ENCODE measurements at regions not wholly inside any gene's neighbourhood (a gene's known extent, or its start where the extent isn't known, plus 50 kb on each side); places are given as distances from the start of the nearest gene placed in this dataset.

DNA sequence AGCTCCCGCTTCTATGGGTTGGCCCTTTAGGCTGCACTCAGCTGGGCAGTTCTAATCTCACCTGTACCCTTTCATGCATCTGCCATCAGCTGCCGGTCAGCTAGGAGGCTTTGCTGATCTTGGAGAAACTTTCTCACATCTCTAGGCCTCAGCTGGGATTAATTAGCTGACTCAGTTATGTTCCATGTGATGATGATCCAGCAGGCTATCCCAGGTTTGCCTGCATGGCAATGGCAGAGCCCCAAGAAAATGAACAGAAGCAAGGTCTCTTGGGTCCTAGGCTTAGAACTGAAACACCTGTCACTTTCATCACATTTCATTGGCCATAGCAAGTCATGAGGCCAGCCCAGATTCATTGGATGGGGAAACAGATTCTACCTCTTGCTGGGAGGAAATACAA is 304.6 kb upstream of the TBC1D5 start:
- Histone ChIP-seq H3K79me2 (ENCODE audit: control insufficient read depth, insufficient read depth, low read length, unreplicated experiment) (no peaks in the 10 kb centered on the region), H3K27ac (ENCODE audit: low read depth, low read length) (no peak overlapping the region), H2AFZ (ENCODE audit: low read length, unreplicated experiment) (no peak overlapping the region), H3K4me3 (ENCODE audit: low read depth, low read length) (no peak overlapping the region), H3K4me1 (ENCODE audit: control insufficient read depth, insufficient read depth, low read length, unreplicated experiment) (no peaks in the 10 kb centered on the region), H3K27me3 (ENCODE audit: insufficient read depth, low read length) (no peaks in the 10 kb centered on the region), H3K36me3 (ENCODE audit: insufficient read depth, low read length) (no peaks in the 10 kb centered on the region)

DNA sequence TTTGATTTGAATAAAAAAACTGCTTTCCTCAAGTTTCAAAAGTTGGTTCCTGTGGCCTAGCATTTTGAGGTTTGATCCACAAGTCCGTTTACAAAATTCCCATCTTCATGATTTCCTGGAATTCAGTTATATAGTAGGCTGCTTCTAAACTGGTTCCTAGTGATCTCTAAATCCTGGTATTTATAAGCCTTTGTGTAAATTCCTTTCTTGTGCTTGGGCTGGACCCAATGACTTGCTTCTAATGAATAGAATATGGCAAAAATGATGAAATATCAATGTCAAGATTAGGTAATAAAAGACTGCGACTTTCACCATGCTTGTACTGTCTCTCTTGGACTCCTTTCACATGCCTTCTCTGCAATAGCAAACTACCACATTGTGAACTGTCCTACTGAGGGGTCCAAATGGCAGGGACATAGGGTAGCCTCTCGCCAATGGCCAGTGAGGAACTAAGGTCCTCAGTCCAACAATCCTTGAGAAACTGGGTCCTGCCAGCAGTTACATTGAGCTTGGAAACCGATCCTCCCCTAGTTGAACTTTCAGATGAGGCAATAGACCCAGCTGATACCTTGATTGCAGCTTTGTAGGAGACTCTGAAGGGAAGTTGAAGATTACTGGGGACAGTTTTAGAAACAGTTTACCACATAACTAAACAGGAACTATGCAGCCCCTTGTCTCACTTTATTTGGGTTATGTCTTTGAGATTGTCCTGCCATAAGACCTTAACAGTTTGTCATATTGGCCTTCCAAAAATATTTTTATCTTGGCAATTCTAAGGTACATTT is 303.9 kb upstream of the TBC1D5 start:
- H3K27ac ChIP-seq (ENCODE audit: low read depth, low read length) = no peak overlapping the region
- no peaks in the 10 kb centered on the region for H3K4me1 ChIP-seq (ENCODE audit: control insufficient read depth, insufficient read depth, low read length, unreplicated experiment)
- H3K36me3 ChIP-seq (ENCODE audit: insufficient read depth, low read length) = no peaks in the 10 kb centered on the region
- H3K27me3 ChIP-seq (ENCODE audit: insufficient read depth, low read length) = no peaks in the 10 kb centered on the region
- no peak overlapping the region for H2AFZ ChIP-seq (ENCODE audit: low read length, unreplicated experiment)
- no peaks in the 10 kb centered on the region for H3K79me2 ChIP-seq (ENCODE audit: control insufficient read depth, insufficient read depth, low read length, unreplicated experiment)
- H3K4me3 ChIP-seq (ENCODE audit: low read depth, low read length) = no peak overlapping the region

DNA sequence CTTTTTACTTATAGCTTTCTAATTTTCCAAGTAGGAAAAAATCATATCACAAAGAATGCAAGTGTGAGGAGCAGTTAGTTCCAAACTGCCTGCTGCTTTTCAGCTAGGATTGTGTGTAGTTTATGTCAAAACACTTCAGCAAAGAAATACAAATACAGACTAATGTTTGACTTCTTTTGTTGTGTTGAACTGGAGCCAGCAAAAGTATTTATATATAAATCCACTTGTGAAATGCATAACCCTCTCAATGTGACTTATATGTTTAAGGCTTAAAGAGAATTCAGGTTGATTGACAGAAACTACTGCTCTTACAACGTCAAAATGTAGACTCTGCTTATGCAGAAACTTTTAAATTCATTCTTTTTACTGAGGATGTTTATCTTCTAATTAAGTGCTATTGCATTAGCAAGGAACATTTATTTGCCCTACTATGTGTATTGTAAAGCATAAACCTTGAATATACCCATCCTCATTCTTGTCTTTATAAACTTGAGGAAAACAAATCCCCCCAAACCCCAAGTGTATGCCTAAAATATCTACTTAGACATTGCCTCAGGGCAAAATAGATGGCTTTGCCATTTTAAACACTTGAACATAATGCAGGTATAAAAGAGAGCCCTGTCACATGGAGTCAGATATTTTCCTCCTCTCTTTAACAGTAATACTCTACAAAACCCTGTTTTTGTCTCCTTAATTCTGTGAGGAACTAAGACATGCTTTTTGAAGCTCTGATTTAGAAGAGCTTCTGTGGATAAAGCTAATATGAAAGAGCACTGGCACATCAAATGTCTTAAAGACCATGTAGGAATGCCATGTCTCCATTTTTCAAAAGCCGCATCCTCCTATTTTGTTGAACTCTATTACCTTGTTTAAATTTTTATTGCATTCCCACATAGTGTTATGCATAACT is 302.8 kb upstream of the TBC1D5 start:
- no peak overlapping the region for H3K4me3 ChIP-seq (ENCODE audit: low read depth, low read length)
- H3K27ac ChIP-seq (ENCODE audit: low read depth, low read length) = no peak overlapping the region
- no peak overlapping the region for H2AFZ ChIP-seq (ENCODE audit: low read length, unreplicated experiment)
- H3K79me2 ChIP-seq (ENCODE audit: control insufficient read depth, insufficient read depth, low read length, unreplicated experiment) = no peaks in the 10 kb centered on the region
- H3K4me1 ChIP-seq (ENCODE audit: control insufficient read depth, insufficient read depth, low read length, unreplicated experiment) = no peaks in the 10 kb centered on the region
- H3K36me3 ChIP-seq (ENCODE audit: insufficient read depth, low read length) = no peaks in the 10 kb centered on the region
- no peaks in the 10 kb centered on the region for H3K27me3 ChIP-seq (ENCODE audit: insufficient read depth, low read length)

DNA sequence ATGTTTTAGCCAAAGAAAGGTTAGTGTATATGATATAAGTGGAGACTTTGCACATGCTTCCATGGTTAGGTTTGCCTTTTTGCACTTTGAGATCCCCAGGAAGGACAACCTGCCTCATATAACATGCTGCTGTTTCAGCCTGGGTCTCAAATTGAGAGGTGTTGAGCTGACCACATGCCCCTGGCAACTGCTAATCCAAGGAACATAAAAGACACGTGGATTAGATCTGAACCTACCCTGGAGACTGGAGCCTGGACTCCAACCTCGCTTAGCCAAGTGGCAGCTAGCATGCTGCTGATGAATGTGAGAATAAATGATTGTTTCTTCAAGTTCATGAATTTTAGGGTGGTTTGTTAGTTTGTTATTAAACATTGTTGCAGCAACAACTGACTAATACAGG is 301.8 kb upstream of the TBC1D5 start:
- Histone ChIP-seq H3K4me3 (ENCODE audit: low read depth, low read length) (no peak overlapping the region), H3K4me1 (ENCODE audit: control insufficient read depth, insufficient read depth, low read length, unreplicated experiment) (no peaks in the 10 kb centered on the region), H2AFZ (ENCODE audit: low read length, unreplicated experiment) (no peak overlapping the region), H3K79me2 (ENCODE audit: control insufficient read depth, insufficient read depth, low read length, unreplicated experiment) (no peaks in the 10 kb centered on the region), H3K36me3 (ENCODE audit: insufficient read depth, low read length) (no peaks in the 10 kb centered on the region), H3K27me3 (ENCODE audit: insufficient read depth, low read length) (no peaks in the 10 kb centered on the region), H3K27ac (ENCODE audit: low read depth, low read length) (no peak overlapping the region)

DNA sequence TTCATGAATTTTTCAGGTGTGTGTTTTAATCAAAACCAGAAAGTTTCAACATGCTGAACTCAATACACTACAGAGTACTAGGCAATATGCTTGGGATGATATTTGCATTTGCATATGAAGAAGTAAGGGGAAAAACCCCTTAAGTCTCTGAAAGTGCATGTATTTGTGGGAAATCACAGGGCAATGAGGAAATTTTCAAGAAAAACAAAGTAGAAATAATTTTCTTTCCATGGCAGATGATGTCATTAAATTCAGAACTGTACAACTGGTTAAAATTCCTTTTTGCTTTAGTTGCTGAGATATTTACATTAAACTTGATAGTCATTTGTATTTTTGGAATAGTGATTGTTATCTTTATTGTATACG is 294.0 kb upstream of the TBC1D5 start:
- no peaks in the 10 kb centered on the region for H3K27me3 ChIP-seq (ENCODE audit: insufficient read depth, low read length)
- no peaks in the 10 kb centered on the region for H3K36me3 ChIP-seq (ENCODE audit: insufficient read depth, low read length)
- H3K4me1 ChIP-seq (ENCODE audit: control insufficient read depth, insufficient read depth, low read length, unreplicated experiment) = no peaks in the 10 kb centered on the region
- H2AFZ ChIP-seq (ENCODE audit: low read length, unreplicated experiment) = no peak overlapping the region
- no peak overlapping the region for H3K27ac ChIP-seq (ENCODE audit: low read depth, low read length)
- no peaks in the 10 kb centered on the region for H3K79me2 ChIP-seq (ENCODE audit: control insufficient read depth, insufficient read depth, low read length, unreplicated experiment)
- H3K4me3 ChIP-seq (ENCODE audit: low read depth, low read length) = no peak overlapping the region

DNA sequence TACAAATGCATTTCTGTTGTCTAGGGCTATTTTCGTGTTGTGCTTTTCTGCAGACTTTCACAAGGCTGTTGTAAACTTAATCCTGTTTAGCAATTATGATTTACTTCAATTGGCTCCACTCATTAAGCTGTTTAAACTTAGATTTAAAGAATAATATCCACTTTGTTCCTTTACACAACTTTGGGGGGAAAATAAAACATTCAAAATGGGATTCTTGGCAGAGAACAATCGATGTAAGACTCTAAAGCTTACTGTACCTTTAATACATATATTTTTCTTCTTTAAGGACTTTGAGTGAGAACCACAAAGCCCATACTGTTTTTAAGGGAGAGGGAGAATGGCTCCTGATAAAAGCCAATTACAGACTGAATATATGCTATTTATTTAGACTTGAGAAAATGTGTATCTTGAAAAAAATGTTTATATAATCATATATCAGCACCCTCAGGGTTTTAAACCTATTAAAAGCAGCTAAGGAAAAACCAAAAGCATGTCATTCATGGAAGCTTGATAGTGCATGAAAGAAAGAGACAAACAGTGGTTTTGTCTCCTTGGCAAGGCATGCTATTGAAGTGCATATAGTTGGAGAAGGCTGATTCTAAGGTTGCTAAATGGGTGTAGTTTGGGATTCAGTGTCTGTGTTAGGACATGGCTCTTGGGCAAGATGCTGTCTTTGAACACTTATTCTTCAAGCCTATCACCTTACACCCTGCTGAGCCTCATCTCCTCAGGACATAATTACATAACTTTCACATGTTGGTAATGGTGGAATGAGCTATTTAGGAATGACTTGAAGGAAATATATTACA is 293.4 kb upstream of the TBC1D5 start:
- Histone ChIP-seq H3K27ac (ENCODE audit: low read depth, low read length) (no peak overlapping the region), H3K4me3 (ENCODE audit: low read depth, low read length) (no peak overlapping the region), H3K79me2 (ENCODE audit: control insufficient read depth, insufficient read depth, low read length, unreplicated experiment) (no peaks in the 10 kb centered on the region), H3K36me3 (ENCODE audit: insufficient read depth, low read length) (no peaks in the 10 kb centered on the region), H3K4me1 (ENCODE audit: control insufficient read depth, insufficient read depth, low read length, unreplicated experiment) (no peaks in the 10 kb centered on the region), H3K27me3 (ENCODE audit: insufficient read depth, low read length) (no peaks in the 10 kb centered on the region), H2AFZ (ENCODE audit: low read length, unreplicated experiment) (no peak overlapping the region)

DNA sequence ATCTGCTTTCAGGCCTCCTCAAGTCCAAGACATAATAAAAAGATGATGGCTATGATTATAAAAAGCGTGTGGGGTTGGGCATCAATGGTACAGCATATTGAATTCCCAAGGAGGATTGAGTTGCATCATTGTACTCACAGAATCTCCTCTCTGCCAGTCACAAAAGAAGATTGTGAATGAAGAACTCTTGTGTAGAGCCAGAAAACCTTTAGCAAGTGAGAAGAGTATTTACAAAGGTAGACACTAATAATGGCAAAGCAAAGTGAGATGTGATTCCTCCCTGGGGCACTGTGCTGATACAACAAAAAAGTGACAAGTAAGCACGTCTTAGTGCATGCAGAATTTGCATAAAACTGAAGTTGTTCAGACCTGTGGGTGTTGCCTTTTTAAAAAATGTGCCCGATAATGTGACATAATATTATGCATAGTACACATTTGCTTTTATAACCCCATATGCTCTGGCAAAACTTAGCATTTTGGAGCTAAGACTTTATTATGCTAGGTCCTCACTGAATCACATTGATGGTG is 291.2 kb upstream of the TBC1D5 start:
- H3K27ac ChIP-seq (ENCODE audit: low read depth, low read length) = no peak overlapping the region

DNA sequence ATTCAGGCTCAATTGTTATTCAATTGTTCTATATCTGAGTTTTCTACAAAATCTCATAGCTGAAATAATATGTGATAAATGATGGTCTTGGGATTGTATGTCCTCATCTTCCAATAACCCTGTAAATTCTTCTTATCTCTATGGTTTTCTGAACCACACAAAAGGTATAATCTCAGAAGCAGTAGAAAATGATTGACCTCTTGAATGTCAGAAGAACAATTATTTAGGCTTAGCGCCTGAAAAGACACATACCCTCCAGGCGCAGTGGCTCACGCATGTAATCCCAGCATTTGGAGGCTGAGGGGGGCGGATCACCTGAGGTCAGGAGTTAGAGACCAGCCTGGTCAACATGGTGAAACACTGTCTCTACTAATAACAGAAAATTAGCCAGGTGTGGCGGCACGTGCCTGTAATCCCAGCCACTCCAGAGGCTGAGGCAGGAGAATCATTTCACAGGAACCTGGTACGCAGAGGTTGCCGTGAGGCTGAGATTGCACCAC is 288.0 kb upstream of the TBC1D5 start:
- Histone ChIP-seq H3K27ac (ENCODE audit: low read depth, low read length) (no peak overlapping the region), H3K36me3 (ENCODE audit: insufficient read depth, low read length) (no peaks in the 10 kb centered on the region), H3K4me3 (ENCODE audit: low read depth, low read length) (no peak overlapping the region), H3K27me3 (ENCODE audit: insufficient read depth, low read length) (no peaks in the 10 kb centered on the region), H2AFZ (ENCODE audit: low read length, unreplicated experiment) (no peak overlapping the region), H3K79me2 (ENCODE audit: control insufficient read depth, insufficient read depth, low read length, unreplicated experiment) (no peaks in the 10 kb centered on the region), H3K4me1 (ENCODE audit: control insufficient read depth, insufficient read depth, low read length, unreplicated experiment) (no peaks in the 10 kb centered on the region)

More for the DNA sequence above, 291.2 kb upstream of the TBC1D5 start:
- Histone ChIP-seq H3K36me3 (ENCODE audit: insufficient read depth, low read length) (no peaks in the 10 kb centered on the region), H3K79me2 (ENCODE audit: control insufficient read depth, insufficient read depth, low read length, unreplicated experiment) (no peaks in the 10 kb centered on the region), H3K4me3 (ENCODE audit: low read depth, low read length) (no peak overlapping the region), H3K4me1 (ENCODE audit: control insufficient read depth, insufficient read depth, low read length, unreplicated experiment) (no peaks in the 10 kb centered on the region), H2AFZ (ENCODE audit: low read length, unreplicated experiment) (no peak overlapping the region), H3K27me3 (ENCODE audit: insufficient read depth, low read length) (no peaks in the 10 kb centered on the region)

DNA sequence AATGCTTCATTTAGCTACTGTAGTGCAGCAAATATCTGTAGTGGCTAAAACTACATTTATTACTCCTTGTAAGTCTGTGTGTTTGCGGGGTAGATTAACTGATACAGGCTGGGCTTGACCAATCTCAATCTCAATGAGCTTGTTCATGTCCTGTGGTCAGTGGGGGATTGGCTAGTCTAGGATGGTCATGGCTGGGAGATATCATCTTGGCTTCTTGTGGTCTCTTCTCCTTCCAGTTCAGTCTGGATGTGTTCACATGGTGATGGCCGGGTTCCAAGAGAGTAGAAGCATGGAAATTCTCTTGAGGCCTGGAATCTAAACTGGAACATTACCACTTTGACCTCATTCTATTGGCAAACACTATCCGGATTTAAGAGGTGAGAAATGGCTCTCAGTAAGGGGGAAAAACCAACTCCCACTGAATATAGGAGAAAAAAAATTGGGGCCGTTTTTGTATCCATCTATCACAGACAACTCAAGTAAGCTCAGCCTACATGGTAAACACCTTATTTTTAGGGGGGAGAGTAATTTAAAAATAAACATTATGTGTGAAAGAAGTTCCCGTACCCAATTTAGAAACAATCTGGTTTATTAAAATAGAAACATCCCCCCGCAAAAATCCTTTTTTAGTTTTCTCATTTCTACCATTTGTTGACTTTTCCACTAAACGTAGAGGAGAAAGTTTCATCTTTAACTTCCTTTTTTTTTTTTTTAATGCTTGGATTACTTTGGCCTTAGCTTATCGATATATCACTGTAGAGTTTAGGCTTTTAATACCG is 284.9 kb upstream of the TBC1D5 start:
- Histone ChIP-seq H3K79me2 (ENCODE audit: control insufficient read depth, insufficient read depth, low read length, unreplicated experiment) (no peaks in the 10 kb centered on the region), H3K4me3 (ENCODE audit: low read depth, low read length) (no peak overlapping the region), H3K27ac (ENCODE audit: low read depth, low read length) (no peak overlapping the region), H3K27me3 (ENCODE audit: insufficient read depth, low read length) (no peaks in the 10 kb centered on the region), H3K4me1 (ENCODE audit: control insufficient read depth, insufficient read depth, low read length, unreplicated experiment) (no peaks in the 10 kb centered on the region), H2AFZ (ENCODE audit: low read length, unreplicated experiment) (no peak overlapping the region), H3K36me3 (ENCODE audit: insufficient read depth, low read length) (no peaks in the 10 kb centered on the region)

DNA sequence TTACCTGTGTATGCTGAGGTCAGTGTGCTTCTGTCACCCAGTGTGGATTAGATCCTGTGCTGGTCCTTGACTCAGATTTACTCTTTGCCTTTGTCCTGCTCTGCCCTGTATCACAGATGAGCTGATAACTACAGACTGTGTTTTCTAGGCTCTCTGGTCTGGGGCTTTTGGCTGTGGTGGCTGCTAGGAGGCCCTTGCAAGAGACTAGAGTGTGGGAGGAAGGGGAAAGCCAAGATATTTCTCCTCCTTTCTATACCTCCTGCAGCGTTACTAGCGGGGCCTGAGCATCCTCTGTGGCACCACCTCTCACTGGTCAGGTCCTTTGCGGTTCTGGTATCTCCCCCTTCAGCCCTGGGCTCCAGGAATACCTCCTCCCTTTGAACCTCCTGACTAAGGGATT is 282.3 kb upstream of the TBC1D5 start:
- Histone ChIP-seq H3K27ac (ENCODE audit: low read depth, low read length) (no peak overlapping the region), H3K36me3 (ENCODE audit: insufficient read depth, low read length) (no peaks in the 10 kb centered on the region), H3K79me2 (ENCODE audit: control insufficient read depth, insufficient read depth, low read length, unreplicated experiment) (no peaks in the 10 kb centered on the region)

More for the DNA sequence above, 282.3 kb upstream of the TBC1D5 start:
- Histone ChIP-seq H3K27me3 (ENCODE audit: insufficient read depth, low read length) (peaks cover 3% of the 10 kb centered on the region), H3K4me3 (ENCODE audit: low read depth, low read length) (no peak overlapping the region), H3K4me1 (ENCODE audit: control insufficient read depth, insufficient read depth, low read length, unreplicated experiment) (no peaks in the 10 kb centered on the region), H2AFZ (ENCODE audit: low read length, unreplicated experiment) (no peak overlapping the region)

Data from ACC112 (cell line).